T-helper 2 cell treated with Interferon-gamma antibody and Interleukin-4, amounts not matched to agents 5 μg/mL and 100 μg/mL, for 36 hours (primary cell): ENCODE measurements at regions not wholly inside any gene's neighbourhood (a gene's known extent, or its start where the extent isn't known, plus 50 kb on each side); places are given as distances from the start of the nearest gene placed in this dataset.

ENCODE experiments used
- DNase-seq: peaks from one replicate; pipeline ENCODE4 v3.0.0; 2021; ENCODE audit warnings: low spot score
- H3K27ac Mint-ChIP-seq: one replicate; pipeline ENCODE4 v1.8.0; 2021; ENCODE audit warnings: mild to moderate bottlenecking, mixed read lengths
- H3K27me3 Mint-ChIP-seq: one replicate; pipeline ENCODE4 v1.8.0; 2021; ENCODE audit warnings: low read depth, mixed read lengths
- H3K36me3 Mint-ChIP-seq: one replicate; pipeline ENCODE4 v1.8.0; 2021; ENCODE audit warnings: low read depth, mixed read lengths
- H3K4me1 Mint-ChIP-seq: one replicate; pipeline ENCODE4 v1.8.0; 2021; ENCODE audit warnings: low read depth, mixed read lengths
- H3K4me3 Mint-ChIP-seq: one replicate; pipeline ENCODE4 v1.8.0; 2022; ENCODE audit warnings: mild to moderate bottlenecking, moderate library complexity, mixed read lengths
- H3K9me3 Mint-ChIP-seq: one replicate; pipeline ENCODE4 v1.8.0; 2021; ENCODE audit warnings: mixed read lengths

DNA sequence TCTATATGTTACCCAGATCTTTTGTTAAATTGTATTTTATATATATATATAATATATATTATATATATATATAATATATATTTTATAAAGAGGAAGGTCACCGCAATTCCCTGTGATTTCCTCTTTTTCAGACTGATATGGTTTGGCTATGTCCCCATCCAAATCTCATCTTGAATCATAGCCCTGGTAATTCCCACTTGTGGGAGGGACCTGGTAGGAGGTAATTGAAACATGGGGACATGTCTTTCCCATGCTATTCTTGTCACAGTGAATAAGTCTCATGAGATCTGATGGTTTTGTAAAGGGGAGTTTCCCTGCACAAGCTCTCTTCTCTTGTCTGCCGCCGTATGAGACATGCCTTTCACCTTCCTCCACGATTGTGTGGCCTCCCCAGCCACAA lies 157.6 kb downstream of the RAB38 start:
- H3K36me3 Mint-ChIP-seq = no peaks in the 10 kb centered on the region
- H3K27ac Mint-ChIP-seq = no peak overlapping the region
- no peak overlapping the region for H3K4me3 Mint-ChIP-seq
- H3K9me3 Mint-ChIP-seq = no peaks in the 10 kb centered on the region
- H3K27me3 Mint-ChIP-seq = peaks cover 1% of the 10 kb centered on the region
- no peak for DNase-seq
- H3K4me1 Mint-ChIP-seq = no peaks in the 10 kb centered on the region

DNA sequence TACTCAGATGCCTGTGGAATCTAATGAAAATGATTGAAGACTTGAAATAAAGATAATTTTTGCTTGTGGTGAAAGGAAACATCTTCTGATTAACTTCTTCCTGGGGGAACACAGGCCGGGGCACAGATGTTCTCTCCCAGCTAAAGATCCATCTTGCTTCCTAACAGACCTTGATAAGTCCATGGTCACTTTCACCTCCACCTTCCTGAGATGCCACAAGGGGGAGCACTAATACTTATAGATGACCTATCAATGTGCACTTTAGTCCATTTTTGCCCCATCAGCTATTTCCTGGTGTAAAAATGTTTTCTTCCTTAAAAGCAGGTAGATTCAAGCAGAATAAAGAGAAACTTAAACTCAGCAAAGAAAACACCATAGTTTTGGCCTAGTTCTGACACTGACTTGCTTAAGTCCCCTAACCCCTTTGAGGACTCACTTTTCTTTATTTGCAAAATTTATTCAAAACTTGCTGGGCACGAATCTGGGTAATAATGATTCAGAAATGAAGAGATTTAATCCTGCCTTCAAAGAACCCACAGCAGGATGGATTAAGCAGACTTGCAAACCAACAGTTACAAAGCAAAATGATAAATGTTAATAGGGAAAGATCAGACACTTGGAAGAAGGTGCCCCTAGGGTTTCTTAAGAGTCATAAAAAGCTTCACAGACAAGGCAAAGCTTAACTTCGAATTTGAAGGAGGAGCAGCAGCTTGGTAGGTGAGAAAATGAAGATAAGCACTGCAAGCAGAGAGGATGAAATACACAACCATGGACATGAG lies 158.7 kb downstream of the RAB38 start:
- H3K4me1 Mint-ChIP-seq = no peaks in the 10 kb centered on the region
- no peak overlapping the region for H3K4me3 Mint-ChIP-seq
- H3K36me3 Mint-ChIP-seq = no peaks in the 10 kb centered on the region
- DNase-seq = peak; percentile 23
- H3K9me3 Mint-ChIP-seq = no peaks in the 10 kb centered on the region
- no peaks in the 10 kb centered on the region for H3K27me3 Mint-ChIP-seq
- no peak overlapping the region for H3K27ac Mint-ChIP-seq

DNA sequence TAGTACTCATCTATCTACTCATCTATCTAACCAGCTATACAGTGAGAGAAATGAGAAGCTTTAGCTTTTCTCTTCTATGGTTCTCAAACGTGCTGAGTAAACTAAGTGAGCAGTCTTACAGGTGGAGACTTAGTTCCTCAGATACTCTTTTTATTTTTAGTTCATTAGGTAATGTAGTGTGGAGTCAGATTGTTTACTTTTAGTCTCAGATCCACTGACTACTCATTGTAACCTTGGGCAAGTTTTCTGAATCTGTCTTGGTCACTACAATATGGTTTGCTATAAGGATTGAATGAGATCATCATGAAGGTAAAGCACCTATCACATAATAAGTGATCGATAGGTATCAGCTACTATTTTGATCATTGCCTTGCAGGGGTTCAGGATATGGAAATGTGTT lies 160.1 kb downstream of the RAB38 start:
- Mint-ChIP-seq H3K9me3 (no peaks in the 10 kb centered on the region), H3K4me3 (no peak overlapping the region), H3K27me3 (no peaks in the 10 kb centered on the region), H3K27ac (no peak overlapping the region), H3K4me1 (no peaks in the 10 kb centered on the region), H3K36me3 (no peaks in the 10 kb centered on the region)
- DNase-seq = no peak

DNA sequence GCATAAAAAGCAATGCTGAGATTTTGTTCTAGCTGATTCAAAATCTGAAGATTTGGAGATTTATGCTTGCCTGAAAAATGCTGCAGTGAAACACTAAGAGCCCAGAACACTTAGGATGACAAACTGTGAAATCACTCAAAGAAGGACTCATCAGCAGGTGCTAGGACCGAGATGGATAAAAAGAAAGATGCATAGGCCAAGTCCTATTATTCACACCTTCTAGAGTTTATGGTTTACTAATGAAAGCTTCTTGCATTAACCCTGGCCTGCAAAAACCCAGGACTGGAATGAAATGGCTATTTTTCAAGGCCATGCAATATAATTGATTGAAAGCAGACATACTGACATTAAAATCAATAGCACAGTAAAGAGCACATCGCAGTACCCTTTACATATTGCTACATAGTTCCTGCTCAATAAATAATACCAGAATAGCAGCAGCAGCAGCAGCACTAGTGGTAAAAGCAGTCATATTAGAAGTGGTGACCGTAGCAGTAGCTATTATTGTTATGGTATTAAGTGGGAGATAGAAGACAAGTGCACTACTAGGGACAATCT lies 161.7 kb downstream of the RAB38 start:
- Mint-ChIP-seq H3K9me3 (no peaks in the 10 kb centered on the region), H3K27ac (no peak overlapping the region), H3K36me3 (no peaks in the 10 kb centered on the region), H3K27me3 (no peaks in the 10 kb centered on the region), H3K4me3 (no peak overlapping the region), H3K4me1 (no peaks in the 10 kb centered on the region)
- no peak for DNase-seq

DNA sequence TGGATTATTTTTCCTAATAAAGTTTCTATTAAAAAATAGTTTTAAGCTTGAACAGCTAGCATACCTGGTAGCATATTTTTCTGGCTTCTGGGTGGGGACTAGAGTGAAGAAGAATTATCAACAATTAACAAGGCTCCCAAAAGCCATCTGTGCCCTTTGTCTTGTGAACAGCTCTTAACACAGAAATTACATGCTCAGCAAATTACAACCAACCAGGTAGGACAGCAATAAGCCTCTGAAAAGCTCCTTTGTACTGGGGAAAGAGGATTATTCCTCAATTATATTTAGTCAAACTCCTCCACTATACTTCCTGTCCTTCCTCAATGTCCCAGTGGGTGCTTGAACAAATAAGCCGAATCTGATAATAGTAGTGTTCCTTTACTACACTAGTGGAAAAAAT lies 162.8 kb downstream of the RAB38 start:
- Mint-ChIP-seq H3K4me3 (no peak overlapping the region), H3K27me3 (no peaks in the 10 kb centered on the region), H3K4me1 (no peaks in the 10 kb centered on the region), H3K27ac (no peak overlapping the region), H3K9me3 (no peaks in the 10 kb centered on the region), H3K36me3 (no peaks in the 10 kb centered on the region)
- no peak for DNase-seq

DNA sequence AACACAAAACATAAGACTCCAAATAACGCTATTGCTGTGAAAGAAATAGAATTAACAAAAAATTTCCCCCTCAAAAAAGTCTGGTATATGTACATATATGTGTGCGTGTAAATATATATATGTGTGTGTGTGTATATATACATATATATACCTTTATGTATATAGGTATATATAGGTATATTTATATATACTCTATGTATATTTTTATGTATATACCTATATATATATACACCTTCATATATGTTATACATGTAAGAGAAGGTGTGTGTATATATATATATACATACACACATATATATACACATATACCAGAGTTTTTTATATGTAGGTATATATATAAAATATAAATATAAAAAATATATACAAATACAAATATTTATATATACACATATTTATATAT lies 199.2 kb downstream of the RAB38 start:
- H3K27ac Mint-ChIP-seq = no peak overlapping the region
- no peaks in the 10 kb centered on the region for H3K27me3 Mint-ChIP-seq
- H3K36me3 Mint-ChIP-seq = no peaks in the 10 kb centered on the region

DNA sequence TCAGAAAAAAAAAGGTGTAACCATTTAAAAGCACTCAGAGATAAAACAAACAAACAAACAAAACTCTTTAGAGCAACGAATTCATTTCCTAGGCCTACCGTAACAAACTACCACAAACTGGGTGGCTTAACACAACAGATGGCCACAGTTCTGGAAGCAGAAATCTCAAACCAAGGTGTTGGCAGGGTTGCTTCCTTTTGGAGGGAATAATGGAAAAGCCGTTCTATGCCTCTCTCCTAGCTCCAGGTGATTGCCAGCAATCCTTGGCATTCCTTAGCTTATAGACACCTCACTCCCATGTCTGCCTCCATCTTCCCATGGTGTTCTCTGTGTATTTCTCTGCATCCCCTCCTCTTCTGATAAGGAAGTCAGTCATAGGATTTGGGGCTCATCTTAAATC lies 200.4 kb downstream of the RAB38 start:
- Mint-ChIP-seq H3K4me1 (no peaks in the 10 kb centered on the region), H3K27ac (no peak overlapping the region), H3K4me3 (no peak overlapping the region), H3K9me3 (no peaks in the 10 kb centered on the region), H3K36me3 (no peaks in the 10 kb centered on the region), H3K27me3 (no peaks in the 10 kb centered on the region)
- no peak for DNase-seq

More for the DNA sequence above, 199.2 kb downstream of the RAB38 start:
- no peak overlapping the region for H3K4me3 Mint-ChIP-seq
- no peaks in the 10 kb centered on the region for H3K4me1 Mint-ChIP-seq
- H3K9me3 Mint-ChIP-seq = no peaks in the 10 kb centered on the region
- DNase-seq = no peak

DNA sequence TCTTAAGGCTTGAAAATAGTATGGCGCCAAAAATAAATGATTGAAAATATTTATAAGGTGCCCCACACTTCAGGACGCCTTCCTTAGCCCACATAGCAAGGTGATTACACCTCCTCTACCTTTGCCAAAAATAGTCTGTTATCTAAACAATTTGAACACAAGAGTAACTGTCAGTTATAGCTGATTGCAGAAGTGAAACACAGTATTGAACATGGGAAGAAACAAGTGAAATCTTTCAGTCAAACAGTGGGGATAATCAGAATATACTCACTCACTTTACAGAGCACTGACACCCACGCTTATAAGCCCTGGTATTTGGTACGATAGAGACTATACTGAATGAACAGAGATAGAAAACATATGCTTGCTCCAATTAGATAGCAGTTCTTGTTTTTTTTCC lies 203.1 kb downstream of the RAB38 start:
- H3K4me1 Mint-ChIP-seq = no peaks in the 10 kb centered on the region
- H3K4me3 Mint-ChIP-seq = no peak overlapping the region
- H3K27me3 Mint-ChIP-seq = no peaks in the 10 kb centered on the region
- no peaks in the 10 kb centered on the region for H3K36me3 Mint-ChIP-seq
- no peak overlapping the region for H3K27ac Mint-ChIP-seq
- H3K9me3 Mint-ChIP-seq = no peaks in the 10 kb centered on the region
- DNase-seq = no peak

DNA sequence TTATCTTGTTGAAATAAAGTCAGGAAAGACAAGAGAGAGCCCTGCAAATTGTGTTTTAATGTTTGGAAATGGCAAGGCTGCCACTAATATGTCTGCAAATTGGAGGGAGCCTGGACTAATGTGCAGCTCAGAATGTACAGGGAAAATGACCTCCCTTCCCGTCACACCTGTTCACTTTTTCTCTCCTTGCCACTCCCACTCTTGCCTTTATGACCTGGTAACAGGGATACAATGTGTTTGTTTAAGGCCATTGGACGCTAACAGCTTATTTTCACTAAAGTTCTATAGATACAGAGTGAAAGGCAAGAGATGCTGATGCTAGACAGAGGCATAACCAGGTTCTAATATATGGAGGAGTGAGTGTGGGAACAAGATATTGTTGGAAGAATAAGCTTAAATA lies 203.9 kb downstream of the RAB38 start:
- Mint-ChIP-seq H3K36me3 (no peaks in the 10 kb centered on the region), H3K27me3 (no peaks in the 10 kb centered on the region), H3K27ac (no peak overlapping the region), H3K4me1 (no peaks in the 10 kb centered on the region), H3K9me3 (no peaks in the 10 kb centered on the region), H3K4me3 (no peak overlapping the region)
- DNase-seq = no peak

DNA sequence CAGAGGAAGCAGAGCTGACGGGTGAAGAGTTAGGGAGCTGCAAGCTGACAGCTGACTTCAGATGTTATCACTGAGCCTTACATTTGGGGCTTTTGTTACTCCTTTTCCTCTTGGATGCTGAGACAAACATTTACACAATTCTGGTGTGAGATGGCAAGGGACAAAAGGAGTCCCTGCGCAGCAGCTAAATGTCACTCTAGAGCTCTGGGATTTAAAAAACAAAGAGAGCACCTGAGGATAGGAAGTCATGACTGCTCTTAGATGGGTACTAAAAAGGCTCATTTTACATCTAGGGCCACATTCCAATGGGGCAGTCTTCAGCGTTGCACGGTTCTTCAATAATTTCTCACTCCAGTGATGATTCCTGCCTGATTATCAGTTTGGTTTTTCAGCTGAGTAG lies 204.5 kb downstream of the RAB38 start:
- no peaks in the 10 kb centered on the region for H3K4me1 Mint-ChIP-seq
- H3K27ac Mint-ChIP-seq = no peak overlapping the region
- no peak overlapping the region for H3K4me3 Mint-ChIP-seq
- H3K27me3 Mint-ChIP-seq = no peaks in the 10 kb centered on the region
- no peaks in the 10 kb centered on the region for H3K9me3 Mint-ChIP-seq
- H3K36me3 Mint-ChIP-seq = no peaks in the 10 kb centered on the region
- no peak for DNase-seq

DNA sequence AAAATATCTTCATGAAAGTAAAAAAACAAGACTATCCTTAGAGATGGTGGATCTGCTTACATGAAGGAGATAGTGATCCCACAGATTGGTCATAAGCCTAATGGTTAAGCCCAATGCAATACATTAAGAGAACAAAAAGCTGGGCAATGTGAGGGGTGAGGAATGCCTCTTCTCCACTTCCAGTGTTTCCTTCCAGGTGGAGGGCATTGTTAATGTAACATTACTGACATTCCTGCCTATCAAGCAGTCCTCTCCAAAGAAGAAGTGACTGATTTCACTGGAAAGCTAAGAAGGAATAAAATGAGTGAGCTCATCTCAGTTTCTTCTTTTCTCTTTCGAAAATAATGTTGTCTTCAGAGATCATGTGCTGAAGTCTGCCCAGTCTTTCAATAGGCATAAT lies 207.8 kb downstream of the RAB38 start:
- Mint-ChIP-seq H3K36me3 (no peaks in the 10 kb centered on the region), H3K27ac (no peak overlapping the region), H3K4me3 (no peak overlapping the region), H3K4me1 (no peaks in the 10 kb centered on the region), H3K27me3 (no peaks in the 10 kb centered on the region), H3K9me3 (no peaks in the 10 kb centered on the region)
- no peak for DNase-seq

DNA sequence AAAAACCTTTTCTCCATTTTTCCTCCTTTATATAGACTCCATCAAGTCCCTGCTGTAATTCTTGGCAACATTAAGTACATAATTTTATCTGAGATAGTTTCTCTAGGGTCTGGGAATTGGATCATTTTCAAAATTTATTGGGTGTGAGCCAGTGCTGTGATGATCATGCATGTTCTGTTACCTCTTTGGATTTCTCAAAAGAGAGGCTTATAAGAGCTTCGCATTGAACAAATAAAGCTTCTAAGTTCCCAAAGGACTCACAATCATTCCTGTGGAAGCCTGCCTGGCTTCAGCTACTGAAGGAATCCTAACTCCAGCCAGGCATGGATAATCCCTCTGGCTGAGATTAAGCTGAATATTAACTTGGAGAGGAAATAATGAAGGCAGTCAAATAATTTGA lies 208.5 kb downstream of the RAB38 start:
- Mint-ChIP-seq H3K9me3 (no peaks in the 10 kb centered on the region), H3K27me3 (no peaks in the 10 kb centered on the region), H3K4me1 (no peaks in the 10 kb centered on the region), H3K36me3 (no peaks in the 10 kb centered on the region), H3K4me3 (no peak overlapping the region), H3K27ac (no peak overlapping the region)
- DNase-seq = no peak

DNA sequence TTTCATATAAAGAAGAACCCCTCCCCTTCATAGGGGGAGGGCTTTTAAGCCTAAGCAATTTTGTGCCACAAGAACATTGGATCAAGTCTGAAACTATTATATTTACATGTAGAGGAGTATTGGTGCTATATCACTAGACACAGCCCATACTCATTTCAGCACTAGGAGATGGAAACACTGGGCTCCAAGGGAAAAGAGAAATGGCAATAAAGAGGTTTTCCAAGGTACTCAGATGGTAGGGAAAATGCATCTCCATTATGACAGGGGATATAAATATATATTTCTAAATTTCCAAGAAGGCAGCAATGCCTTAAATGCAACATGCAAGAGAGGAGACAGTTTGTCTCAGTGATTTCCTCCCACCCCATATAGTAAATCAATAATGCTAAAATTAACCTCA lies 209.0 kb downstream of the RAB38 start:
- no peak overlapping the region for H3K4me3 Mint-ChIP-seq
- H3K27ac Mint-ChIP-seq = no peak overlapping the region
- H3K27me3 Mint-ChIP-seq = no peaks in the 10 kb centered on the region
- no peaks in the 10 kb centered on the region for H3K9me3 Mint-ChIP-seq
- no peaks in the 10 kb centered on the region for H3K4me1 Mint-ChIP-seq
- no peaks in the 10 kb centered on the region for H3K36me3 Mint-ChIP-seq
- no peak for DNase-seq

DNA sequence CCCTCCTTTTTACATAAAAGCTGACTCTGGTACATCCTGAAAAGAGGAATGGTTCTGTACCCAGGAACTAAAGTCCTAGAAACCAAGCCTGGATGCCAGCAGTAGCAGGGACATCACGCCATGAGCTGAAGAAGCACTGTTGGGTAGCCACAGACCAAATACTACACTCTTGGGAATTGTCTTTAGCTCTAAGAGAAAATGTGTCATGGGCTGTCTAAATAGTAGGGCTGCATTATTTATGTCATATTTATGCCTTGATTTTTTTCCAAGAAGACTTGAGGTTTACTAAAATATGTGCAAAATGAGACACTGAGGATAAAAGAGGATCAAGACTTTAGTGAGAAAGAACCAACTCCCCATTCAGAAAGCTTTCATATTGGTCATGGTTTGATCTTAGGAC lies 213.6 kb downstream of the RAB38 start:
- Mint-ChIP-seq H3K9me3 (no peaks in the 10 kb centered on the region), H3K4me1 (no peaks in the 10 kb centered on the region), H3K27ac (no peak overlapping the region), H3K36me3 (no peaks in the 10 kb centered on the region), H3K4me3 (no peak overlapping the region), H3K27me3 (no peaks in the 10 kb centered on the region)
- no peak for DNase-seq

DNA sequence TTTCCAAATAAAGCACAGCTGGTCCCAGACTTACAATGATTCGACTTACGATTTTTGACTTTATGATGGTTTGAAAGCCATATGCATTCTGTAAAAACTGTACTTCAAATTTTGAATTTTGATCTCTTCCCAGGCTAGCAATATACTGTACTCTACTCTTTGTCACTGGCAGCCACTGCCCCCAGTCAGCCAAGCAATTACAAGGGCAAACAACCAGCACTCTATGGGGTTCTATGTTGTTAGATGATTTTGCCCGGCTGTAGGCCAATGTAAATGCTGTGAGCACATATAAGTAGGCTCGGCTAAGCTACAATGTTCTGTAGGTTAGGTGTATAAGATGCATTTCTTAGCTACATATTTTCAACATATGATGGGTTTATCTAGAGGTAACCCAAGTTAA lies 217.3 kb downstream of the RAB38 start:
- DNase-seq = no peak
- H3K9me3 Mint-ChIP-seq = no peaks in the 10 kb centered on the region
- no peaks in the 10 kb centered on the region for H3K36me3 Mint-ChIP-seq
- no peak overlapping the region for H3K27ac Mint-ChIP-seq
- no peak overlapping the region for H3K4me3 Mint-ChIP-seq
- H3K27me3 Mint-ChIP-seq = no peaks in the 10 kb centered on the region
- no peaks in the 10 kb centered on the region for H3K4me1 Mint-ChIP-seq
